HG03342 (cell line): ENCODE measurements at regions not wholly inside any gene's neighbourhood (a gene's known extent, or its start where the extent isn't known, plus 50 kb on each side); places are given as distances from the start of the nearest gene placed in this dataset.
"Not testable (repeated sequence)": the region's sequence is repeated elsewhere in the genome, so short reads cannot be mapped to it uniquely, and the experiment has no call there.

Experiments
- ATAC-seq: cut with Tn5 transposase; IDR thresholded peaks from one replicate; pipeline ENCODE4 v1.9.1; 2021; ENCODE audit warnings: mild to moderate bottlenecking, moderate library complexity; ENCODE audit not compliant: unreplicated experiment

DNA sequence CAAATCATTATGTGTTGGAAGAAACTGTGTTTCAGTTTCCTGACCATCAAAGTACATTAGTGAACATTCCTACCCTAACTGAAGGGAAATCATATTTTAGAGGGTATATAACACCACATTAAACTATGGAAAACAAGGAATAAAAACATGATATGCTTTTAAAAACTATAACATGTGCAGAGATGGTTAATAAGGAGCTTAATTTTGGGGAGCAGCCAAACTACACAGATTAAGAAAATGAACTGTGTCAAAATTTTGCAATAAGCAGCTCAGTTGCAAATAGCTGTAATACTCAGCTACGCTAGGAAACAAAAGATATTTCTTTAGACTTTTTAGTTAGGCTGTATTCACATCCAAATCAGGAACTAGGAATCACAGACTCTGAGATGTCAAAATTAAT is 1115.7 kb upstream of the CELF2 start:
- no peak for ATAC-seq

DNA sequence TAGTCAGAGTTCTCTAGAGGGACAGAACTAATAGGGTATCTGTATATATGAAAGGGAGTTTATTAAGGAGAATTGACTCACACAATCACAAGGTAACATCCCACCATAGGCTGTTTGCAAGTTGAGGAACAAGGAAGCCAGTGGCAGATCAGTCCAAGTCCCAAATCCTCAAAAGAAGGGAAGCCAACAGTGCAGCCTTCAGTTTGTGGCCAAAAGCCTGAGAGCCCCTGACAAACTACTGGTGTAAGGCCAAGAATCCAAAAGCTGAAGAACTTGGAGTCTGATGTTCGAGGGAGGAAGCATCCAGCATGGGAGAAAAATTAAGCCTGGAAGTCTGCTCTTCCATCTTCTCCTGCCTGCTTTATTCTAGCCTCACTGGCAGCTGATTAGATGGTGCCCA is 1107.2 kb upstream of the CELF2 start:
- no peak for ATAC-seq

DNA sequence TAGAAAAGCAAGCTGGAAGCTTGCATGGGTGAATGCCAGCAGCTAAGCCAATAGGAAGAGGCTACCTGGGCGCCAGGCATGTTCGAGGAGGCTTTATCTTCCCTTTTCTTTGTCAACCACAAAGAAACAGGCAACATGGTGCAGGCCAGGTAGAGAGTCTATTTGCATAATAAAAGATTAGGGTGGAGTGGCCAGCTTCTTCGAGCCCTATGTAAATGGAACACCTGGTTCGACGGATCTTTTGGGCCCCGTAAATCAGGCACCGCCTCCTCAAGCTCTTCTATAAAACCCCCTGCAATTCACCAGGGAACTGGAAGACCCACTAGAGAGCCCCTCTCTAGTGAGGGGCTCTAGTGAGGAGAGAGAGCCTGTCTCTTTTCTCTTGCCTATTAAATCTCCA is 1106.2 kb upstream of the CELF2 start:
- ATAC-seq = no peak

DNA sequence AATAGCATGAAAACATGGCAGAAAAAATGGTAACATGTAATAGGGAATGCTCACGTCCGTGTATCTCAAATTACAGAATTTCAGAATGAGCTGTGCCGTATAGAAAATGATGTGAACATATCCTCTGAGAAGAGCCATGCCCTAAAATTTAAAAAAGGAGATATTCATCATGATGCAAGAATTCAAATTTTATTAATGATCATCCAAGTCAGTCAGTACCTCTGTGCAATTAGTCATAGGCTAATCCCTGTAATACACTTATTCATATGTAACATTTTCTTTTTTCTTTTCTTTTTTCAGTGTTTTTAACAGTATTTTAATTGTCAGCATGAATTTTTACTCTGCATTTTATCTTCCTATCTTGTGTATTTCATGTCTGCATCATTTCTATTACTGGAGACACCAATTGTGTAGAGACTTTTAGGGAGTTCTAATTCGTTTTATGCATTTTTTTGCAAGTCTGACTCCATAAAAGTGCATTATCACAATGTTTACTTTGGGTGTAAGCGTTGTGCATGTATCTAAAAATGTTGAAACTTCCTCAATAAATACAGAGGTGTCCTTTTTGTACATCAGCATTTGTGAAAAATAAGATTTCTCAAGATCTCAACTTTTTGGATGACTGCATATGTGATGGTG is 1103.7 kb upstream of the CELF2 start:
- no peak for ATAC-seq

DNA sequence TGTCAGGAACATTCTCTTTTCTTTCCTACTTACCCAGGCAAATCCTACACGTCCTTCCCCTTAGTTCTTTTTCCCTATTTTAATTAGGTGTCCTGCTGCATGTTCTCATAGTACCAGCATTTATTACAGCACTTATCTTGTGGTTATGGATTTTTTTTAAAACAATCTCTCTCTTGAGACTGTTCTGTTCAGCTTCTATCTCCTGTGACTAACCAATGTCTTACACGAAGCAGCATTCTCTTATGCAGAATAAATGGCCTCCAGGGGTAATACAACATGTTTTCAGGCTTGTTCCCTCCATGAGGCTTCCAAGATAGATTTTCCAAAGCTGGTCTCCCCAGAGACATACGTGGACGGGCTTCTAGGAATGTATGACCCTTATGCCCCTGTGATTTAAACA is 1096.1 kb upstream of the CELF2 start:
- ATAC-seq = no peak

DNA sequence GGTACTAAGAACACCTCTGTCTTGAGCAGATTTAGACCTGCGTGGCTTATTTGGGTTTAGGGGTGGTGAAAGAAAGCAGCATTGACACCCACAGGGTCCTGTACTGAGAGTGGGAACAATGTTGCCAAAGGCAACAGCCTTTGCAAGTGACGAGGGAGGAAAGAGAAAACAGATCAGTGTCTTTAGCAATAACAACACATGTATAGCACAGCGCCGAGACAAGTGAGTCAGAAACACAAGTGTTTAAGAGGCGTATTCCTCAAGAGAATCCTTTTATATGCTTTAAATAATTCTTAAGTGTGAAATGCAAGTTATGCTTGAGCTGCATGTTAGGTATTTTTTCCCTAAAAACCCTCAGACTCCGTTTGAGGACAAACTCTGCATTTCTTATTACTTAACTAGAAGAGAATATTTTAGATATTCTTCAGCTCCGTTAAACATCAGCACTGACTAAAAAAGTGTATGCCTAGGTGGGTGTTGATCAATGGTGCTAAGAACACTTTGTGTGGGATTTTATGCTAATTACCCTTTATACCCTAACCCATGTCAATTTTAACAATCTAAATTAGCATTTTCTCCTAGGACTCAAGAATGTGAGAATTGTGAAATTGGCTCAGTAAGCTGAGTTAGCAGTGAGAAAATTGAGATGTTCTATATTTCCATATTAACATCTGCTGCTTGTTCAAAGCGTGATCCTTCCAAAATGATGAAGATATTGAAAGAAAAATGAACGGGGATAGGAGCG is 1095.4 kb upstream of the CELF2 start:
- ATAC-seq = no peak

DNA sequence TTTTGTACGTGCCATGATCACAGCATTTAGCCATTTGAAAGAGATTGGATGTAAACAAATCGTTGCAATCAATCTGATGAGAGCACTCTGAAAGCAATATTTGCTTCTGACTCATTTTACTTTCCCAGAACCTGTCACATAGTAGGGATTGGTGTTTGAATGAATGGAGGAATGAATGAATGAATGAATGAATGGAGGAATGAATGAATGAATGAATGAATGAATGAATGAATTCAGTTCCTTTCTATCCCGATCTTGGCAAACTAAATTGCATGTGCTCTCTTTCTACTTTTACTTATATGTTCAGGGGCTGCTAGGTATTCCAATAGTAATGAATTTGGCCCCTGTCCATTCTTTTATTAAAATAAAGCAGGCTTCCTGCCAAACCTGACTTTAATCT is 1091.7 kb upstream of the CELF2 start:
- ATAC-seq = no peak

DNA sequence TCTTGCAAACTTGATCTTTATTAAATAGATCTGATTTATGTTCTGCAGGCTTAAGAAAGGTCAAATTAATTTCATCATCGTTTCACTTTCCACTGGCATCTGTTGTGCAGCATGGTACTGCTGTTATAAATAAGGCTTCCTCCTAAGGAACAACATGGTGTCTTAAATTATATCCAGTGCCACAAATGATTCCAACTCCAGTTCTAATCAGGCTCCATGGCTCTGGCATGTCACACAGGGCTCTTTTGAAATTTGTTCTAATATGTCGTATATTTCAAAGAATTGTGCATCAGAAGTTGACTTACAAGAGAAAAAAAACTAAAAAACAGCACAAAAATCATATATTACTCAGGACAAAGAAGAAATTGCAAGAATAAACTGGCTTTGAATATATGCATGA is 1090.8 kb upstream of the CELF2 start:
- no peak for ATAC-seq

DNA sequence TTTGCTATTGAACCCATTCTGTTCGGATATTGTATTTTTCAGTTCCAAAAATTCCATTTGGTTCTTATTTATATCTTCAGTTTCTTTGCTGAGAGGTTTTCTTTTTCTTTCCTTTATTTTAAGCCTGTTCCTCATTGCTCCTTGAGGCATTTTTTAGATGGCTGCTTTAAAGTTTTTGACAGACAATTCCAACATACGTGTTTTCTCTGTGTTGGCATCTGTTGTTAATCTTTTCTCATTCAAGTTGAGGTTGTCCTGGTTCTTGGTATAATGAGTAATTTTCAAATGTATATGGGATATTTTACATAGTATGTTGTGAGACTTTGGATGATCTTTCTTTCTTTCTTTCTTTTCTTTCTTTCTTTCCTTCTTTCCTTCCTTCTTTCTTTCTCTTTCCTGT is 1078.0 kb upstream of the CELF2 start:
- no peak for ATAC-seq

DNA sequence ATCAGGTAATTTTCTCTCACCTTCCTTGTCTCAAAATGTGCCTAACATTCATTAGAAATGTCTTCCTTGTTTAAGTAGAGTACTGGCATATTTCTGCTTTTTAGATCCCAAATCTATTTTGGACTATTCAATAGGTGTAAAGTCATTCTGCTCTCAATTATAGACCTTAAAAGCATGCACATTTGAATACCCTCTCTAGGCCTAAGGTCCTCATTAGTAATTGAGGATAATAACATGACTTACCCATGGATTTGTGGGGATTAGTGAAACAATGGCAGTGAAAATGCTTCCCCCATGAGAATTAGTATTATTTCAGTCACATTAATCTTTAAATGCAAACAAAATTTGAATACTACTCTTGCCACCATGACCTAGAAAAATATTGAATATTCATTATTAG is 1073.0 kb upstream of the CELF2 start:
- ATAC-seq = no peak

DNA sequence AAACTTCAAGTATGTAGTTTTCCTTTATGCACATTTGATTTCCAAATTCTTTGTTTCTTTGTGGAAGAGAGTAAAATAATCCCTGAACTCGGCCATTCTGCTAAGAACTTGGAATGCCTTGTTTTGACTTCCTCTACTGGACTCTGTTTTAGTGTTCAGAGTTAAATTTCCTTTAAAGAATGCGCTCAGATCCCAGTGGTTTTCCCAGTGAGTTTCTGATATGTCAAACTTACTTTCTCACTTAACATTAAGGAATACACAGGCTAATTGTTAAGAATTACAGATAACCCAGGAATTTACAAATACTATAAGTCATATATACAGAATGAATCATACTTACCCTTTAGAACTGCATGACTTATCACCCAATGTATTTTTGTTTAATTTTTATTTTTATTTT is 1067.6 kb upstream of the CELF2 start:
- ATAC-seq = no peak

DNA sequence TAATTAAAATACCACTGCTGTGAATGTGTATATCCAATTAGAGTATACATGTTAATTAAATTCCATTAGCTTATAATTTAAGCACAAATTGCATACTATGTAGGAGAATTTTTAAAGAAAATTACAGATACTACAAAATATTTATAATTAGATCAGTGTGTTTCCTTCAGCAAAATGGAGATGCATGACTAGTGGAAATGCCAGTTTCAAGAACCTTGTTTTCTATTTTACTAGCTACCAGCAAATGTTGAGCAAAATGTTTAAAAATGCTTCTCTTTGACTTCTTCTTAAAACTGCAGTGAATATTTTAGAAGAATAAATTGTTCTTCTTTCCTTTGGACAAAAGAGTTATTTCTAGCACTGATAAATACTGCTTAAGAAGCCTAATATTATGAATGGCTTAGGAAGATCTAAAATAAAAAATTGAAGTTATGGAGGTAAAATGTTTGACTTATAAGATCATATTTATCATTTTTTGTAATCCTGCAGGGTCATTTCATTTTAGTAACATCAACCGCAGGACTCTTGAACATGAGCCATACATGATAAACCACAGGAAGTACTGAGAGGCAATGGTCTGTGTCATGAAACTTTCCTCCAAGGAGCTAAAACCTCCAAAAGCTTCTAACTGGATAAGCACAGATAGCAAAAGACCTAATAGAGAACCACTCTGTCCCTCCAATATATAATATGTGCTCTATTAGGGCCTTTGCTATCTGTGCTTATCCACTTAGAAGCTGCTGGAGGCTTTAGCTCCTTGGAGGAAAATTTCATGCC is 1066.0 kb upstream of the CELF2 start:
- no peak for ATAC-seq

DNA sequence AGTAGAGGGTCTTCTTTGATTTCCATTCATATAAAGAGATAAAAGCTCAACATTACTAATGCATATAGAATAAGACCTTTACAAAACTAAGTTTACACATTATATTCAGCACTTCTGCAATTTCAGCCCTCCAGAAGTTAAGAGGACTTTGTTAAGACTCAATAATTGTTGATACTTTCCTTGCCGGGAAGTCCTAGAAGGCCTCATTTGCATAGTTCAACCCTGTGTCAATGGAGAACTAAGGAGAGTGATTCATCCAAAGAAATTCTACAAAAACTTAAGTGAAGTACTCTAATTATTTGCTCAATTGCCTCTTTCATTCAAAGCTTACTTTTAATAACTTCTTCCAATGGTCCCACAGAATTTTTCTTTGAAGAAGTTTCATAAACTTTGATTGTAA is 1060.3 kb upstream of the CELF2 start:
- ATAC-seq = no peak

DNA sequence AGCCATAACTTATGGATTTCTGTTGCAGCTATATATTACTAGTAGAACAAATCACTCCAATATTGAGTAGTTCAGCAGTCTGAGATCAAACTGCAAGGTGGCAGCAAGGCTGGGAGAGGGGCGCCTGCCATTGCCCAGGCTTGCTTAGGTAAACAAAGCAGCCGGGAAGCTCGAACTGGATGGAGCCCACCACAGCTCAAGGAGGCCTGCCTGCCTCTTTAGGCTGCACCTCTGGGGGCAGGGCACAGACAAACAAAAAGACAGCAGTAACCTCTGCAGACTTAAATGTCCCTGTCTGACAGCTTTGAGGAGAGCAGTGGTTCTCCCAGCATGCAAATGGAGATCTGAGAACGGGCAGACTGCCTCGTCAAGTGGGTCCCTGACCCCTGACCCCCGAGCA is 1059.8 kb upstream of the CELF2 start:
- not testable (repeated sequence) for ATAC-seq

DNA sequence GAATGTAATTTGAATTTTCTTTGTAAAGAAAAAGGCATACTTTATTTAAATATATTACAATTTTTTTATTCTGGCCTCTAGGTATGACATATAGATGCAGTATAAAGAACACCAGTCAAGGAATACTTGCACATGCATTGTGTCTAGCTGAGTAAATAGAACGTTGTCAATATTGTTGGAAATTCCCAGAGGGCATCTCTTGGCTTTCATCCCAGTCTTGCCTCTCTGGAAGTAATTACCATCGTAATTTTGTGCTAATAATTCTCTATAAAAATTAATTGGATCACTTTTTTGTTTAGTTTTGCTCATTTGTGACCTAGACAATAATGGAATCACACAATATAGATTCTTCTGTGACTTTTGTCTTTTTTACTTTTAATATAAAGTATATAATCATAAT is 1052.3 kb upstream of the CELF2 start:
- no peak for ATAC-seq

DNA sequence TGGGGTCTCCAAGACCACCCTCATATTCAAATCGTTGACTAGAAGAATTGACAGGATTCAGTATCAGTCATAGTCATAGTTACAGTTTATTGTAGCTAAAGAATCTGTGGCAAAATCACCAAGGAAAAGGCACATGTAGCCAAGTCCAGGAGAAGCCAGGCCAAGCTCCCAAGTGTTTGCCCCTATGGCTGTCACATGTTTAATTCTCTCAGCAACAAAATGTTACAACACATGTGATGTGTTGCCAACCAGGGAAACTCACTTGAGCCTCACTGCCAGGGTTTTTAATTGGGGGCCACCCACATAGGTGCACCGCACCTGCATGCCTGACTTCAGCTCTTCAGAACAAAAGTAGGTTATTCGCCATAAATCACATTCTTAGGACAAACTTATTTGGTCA is 1030.9 kb upstream of the CELF2 start:
- ATAC-seq = no peak

DNA sequence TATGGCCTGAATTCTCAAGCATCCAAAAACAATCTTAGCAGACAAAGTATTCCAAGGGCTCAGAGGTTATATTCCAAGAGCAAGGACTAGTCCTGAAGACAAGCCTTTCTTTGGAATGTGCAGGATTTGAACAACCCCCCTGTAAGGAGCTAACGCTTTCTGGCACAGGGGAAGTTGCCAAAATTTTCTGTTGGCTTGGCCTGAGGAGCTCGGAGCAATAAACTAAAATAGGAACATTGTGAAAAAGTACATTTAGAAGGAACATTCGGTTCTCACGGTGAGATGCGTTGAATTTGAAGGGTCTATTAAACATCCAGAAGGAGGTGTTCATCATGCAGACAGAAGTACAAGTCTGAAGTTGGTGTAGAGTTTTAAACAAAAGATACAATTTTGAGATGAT is 1030.5 kb upstream of the CELF2 start:
- ATAC-seq = no peak

DNA sequence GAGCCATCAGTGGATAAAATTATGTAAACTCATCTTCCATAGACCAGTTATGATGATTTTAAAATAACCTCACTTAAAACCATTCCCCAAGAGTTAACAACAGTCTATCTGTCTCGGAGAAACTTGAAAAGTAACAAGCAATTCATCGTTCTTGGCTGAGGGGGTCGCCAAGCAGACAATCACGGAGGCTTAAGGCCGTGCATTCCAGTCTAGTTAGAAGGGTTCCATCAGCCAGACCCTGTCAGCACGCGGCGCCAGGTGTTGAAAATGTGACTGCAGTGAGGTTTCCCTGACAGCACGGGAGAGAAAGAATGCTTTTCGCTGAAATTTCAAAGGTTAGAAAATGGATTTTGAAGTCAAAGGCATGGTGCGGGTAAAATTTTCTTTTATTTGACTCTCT is 1025.0 kb upstream of the CELF2 start:
- ATAC-seq = no peak

DNA sequence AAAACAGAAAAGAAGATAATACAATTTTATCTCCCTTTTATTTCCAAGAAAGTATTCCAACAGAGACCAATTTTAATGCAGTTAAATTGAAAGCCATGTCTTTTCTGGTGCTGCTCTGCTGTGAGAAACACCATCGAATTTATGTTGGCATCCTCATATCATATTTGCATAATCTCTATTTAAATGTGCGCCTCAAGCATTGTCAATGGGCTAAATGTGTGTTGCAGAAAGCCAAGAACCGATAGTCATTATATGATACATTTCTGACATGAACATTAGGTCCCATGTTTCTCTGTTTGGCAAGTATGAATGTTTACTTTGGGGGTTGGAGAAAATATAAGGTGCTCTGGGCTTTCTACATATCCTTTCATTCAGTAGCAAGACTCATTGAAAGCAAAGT is 1023.5 kb upstream of the CELF2 start:
- ATAC-seq = no peak

DNA sequence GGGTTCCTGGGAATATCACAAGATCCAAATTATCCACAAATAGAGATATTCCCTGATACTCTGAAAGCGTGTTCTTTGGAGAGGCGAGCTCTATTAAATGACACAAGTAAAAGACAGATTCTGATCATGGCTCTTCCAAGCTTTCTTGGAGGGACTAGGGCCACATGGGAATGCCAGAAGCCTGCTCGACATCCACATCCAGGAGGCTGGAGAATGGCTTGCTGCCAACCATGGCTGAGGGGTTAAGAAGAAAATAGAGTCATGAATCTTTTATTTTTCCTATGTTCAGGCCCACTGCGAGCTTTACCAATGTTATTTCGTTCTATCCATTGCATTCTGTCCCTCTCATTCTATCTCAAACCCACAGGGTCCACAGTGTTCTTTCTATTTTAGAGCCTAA is 1018.0 kb upstream of the CELF2 start:
- no peak for ATAC-seq

DNA sequence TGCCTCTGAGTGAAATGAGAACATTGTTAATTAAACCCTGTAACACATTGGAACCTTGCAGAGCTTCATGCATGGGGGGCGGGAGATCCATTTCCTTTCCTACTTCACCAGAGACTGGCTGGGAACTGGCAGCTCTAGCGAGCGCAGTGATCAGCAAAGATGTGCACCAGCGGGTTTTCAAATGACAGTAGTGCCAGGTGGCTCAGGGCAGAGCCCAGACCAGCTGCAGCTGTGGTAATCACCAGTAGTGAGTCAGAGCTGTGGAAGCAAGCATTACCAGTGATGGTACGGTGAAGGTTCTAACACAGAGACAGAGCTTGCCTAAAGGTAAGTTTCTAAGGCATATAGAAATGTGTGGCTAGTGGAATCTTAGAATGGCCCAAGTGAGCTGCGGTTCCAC is 1009.7 kb upstream of the CELF2 start:
- no peak for ATAC-seq

DNA sequence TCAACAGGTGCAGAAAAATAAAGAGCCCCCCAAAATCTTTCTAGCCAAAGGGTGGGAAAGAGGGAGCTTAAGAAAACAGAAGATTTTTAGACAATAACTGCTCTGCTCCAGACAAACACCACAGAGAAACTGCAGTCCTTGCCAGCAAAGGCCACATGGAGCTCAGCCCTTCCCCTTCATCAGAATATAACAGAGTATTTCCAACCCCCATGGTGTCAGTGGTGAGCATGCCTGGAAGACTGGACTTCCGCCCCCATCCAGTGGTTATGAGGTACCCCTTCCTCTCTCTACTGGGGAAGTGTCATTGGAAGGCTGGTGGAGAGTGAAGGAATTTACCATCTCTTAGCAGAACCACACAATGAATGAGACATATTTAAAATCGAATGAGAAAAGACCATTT is 1007.3 kb upstream of the CELF2 start:
- ATAC-seq = no peak
